ENCODE measurements at regions not wholly inside any gene's neighbourhood (a gene's known extent, or its start where the extent isn't known, plus 50 kb on each side); places are given as distances from the start of the nearest gene placed in this dataset.

- TF ChIP-seq FOSL1 (IDR thresholded peaks at IDR 0.05; ENCODE audit: insufficient read depth, low read depth, low read length) (no peak), YY1 (IDR thresholded peaks at IDR 0.05; ENCODE audit: low read depth, low read length) (peak; percentile 35; the same call in 1 of the 2 replicates)
Measured at GRCh38 chr5:152723482-152723881, 318.4 kb upstream of the NMUR2 start (continued).
